ENCODE measurements at regions not wholly inside any gene's neighbourhood (a gene's known extent, or its start where the extent isn't known, plus 50 kb on each side); places are given as distances from the start of the nearest gene placed in this dataset.
"Not testable (repeated sequence)": the region's sequence is repeated elsewhere in the genome, so short reads cannot be mapped to it uniquely, and the experiment has no call there.

DNA sequence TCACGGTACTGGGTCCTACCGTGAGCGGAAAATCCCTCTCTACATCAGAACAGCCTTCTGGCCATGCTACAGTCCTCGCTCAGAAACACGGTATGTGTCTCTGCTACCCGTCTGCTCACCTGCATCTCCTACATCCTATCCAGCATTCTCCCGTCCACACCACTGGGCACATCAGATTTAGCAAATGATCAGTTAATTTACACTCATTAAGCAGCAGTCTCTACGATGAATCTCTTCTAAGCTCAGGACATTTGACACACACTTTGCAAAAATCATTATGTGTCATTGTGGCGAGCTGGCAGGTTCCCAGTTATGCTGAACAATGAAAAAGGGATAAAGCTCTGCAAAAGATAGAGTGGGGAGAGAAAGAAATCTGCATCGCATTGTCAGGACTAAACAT, 105.2 kb downstream of the ATP6V0E2 start:
- TF ChIP-seq, protein P1, sequence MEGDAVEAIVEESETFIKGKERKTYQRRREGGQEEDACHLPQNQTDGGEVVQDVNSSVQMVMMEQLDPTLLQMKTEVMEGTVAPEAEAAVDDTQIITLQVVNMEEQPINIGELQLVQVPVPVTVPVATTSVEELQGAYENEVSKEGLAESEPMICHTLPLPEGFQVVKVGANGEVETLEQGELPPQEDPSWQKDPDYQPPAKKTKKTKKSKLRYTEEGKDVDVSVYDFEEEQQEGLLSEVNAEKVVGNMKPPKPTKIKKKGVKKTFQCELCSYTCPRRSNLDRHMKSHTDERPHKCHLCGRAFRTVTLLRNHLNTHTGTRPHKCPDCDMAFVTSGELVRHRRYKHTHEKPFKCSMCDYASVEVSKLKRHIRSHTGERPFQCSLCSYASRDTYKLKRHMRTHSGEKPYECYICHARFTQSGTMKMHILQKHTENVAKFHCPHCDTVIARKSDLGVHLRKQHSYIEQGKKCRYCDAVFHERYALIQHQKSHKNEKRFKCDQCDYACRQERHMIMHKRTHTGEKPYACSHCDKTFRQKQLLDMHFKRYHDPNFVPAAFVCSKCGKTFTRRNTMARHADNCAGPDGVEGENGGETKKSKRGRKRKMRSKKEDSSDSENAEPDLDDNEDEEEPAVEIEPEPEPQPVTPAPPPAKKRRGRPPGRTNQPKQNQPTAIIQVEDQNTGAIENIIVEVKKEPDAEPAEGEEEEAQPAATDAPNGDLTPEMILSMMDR (IDR thresholded peaks at IDR 0.05): not testable (repeated sequence)
- TF ChIP-seq POLR2A, EP300 (IDR thresholded peaks at IDR 0.05): not testable (repeated sequence)

All from stomach (tissue), 4 donors.